Left lobe of liver (tissue), 2 donors: ENCODE measurements at regions not wholly inside any gene's neighbourhood (a gene's known extent, or its start where the extent isn't known, plus 50 kb on each side); places are given as distances from the start of the nearest gene placed in this dataset.
"Not testable (repeated sequence)": the region's sequence is repeated elsewhere in the genome, so short reads cannot be mapped to it uniquely, and the experiment has no call there.

ENCODE experiments used
- ATAC-seq: fragments of 200-7000 bp; cut with Tn5 transposase; one replicate; pipeline ENCODE4 v1.9.1; 2020; ENCODE audit warnings: mild to moderate bottlenecking, moderate library complexity
- DNase-seq: peaks from one replicate; pipeline ENCODE4 v3.0.0-alpha.2; 2020; ENCODE audit warnings: low spot score
- donor health status: DM: no; HTN: no; CAD: no; lungs with moderate emphysema.
- donor health status: DM: no; HTN: yes; CAD: no.

DNA sequence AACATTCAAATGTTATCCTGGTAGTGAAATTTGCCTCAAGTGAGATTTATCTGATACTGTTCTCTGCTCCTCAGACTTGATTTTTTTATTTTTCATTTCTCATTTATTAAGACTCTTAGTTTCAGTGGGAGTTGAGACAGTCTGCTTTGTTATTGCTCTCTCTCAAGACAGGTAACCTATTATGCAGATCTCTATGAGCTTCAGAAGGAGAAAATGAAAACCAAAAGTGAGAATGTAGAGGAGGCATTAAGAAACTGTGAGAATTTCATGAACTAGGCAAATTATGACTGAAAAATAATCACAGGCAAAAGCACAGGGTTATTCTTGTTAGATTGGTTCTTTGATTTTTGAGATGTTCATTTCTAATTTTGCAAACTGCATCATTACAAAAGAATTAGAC lies 290.0 kb upstream of the CHORDC1 start:
- ATAC-seq (no peak), DNase-seq (no peak)

DNA sequence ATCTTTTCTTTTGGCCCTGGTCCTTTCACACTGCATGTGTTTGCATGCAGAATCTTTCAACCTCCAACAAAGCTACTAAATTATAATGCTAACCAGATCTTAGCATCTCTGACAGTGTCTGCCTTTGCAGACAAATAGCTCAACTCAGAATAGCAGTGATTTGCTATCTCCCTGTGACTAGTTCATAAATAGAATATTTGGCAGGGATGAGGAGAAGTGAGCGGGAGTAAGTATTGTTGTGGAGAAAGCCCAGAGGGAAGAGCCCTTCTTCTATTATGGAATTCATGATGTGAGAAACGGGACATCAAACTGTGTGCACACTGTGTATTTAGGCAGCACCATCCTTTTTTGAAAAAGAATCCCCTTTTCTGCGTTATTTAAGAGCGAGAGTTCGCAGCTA lies 288.0 kb upstream of the CHORDC1 start:
- ATAC-seq (no peak), DNase-seq (no peak)

DNA sequence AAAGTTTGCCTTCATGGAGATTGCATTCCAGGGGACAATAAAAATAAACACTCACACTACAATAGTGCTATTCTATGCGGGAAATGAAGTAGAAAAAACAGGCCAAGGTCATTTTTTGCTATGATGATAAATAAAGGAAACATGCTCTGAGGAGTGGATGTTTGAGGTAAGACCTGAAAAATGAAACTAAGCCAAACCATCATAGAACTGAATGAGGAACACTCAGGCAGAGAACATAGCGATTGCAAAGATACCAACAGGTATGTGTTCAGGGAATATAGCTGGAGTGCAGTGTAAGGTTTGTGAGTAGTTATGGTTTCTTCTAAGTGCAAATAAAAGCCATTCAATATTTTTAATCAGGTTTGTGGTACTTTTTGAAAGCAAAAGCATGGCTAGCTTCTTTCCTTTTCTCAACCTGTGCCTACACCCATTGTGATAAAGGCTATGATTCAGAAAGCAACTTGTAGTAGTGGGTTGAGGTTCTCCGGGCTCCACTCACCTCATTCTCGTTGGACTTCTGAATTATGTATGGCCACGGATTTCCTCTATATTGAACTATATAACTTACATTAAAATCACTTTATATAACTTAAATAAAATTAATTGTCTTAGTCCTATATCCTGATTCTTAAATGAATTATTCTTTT lies 278.2 kb upstream of the CHORDC1 start:
- no peak for DNase-seq
- no peak for ATAC-seq

DNA sequence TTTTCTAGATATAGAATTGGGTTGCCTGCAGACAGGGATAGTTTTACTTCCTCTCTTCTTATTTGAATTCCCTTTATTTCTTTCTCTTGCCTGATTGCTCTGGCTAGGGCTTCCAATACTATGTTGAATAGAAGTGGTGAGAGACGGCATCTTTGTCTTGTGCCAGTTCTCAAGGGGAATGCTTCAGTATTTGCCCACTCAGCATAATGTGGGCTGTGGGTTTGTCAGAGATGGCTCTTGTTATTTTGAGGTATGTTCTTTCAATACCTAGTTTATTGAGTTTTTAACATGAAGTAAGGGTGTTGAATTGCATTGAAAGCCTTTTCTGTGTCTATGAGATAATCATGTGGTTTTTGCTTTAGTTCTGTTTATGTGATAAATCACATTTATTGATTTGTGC lies 273.9 kb upstream of the CHORDC1 start:
- DNase-seq (no peak), ATAC-seq (no peak)

DNA sequence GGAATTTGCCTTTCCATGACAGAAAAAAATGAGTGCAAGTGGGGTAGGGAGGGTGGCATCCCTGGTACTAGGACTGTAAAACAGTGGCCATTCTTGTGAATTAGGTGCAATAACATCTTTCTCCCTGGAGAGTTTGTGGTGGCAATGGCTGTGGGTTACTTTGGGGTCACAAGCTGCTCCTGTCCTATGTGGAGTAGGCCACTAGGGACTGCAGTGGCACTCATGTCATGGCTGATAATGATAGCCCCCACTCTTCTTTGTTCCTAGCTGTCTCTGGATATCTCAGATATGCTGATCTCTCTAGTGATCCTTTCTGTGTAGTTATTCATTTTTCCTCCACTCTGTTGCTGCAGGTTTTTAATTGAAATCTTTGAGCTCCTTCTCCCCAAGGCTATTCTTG lies 270.5 kb upstream of the CHORDC1 start:
- DNase-seq, result no peak
- no peak for ATAC-seq

- no peak for ATAC-seq
- DNase-seq, result no peak
Observed at GRCh38 chr11:90491466-90491865, 268.6 kb upstream of the CHORDC1 start.

GRCh38 chr11:90476442-90477007 lies 253.7 kb upstream of the CHORDC1 start:
- peak; percentile 68 for ATAC-seq
- no peak for DNase-seq

GRCh38 chr11:90468923-90469322 lies 246.1 kb upstream of the CHORDC1 start:
- ATAC-seq, result no peak
- DNase-seq, result no peak

DNA sequence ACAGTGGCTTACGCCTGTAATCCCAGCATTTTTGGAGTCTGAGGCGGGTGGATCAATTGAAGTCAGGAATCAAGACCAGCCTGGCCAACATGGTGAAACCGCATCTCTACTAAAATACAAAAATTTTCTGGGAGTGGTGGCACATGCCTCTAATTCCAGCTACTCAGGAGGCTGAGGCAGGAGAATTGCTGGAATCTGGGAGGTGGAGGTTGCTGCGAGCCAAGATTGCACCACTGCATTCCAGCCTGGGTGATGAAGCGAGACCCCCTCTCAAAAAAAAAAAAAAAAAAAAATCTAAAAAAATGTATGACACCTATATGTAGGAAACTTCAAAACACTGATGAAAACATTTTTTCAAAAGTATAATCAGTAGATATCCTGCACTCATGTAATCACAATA lies 242.7 kb upstream of the CHORDC1 start:
- no peak for ATAC-seq
- DNase-seq, result no peak

- DNase-seq, ATAC-seq: not testable (repeated sequence)
Observed at GRCh38 chr11:90455347-90455920, 232.6 kb upstream of the CHORDC1 start.

GRCh38 chr11:90453525-90453924 lies 230.7 kb upstream of the CHORDC1 start:
- no peak for DNase-seq
- ATAC-seq, result no peak

GRCh38 chr11:90449606-90450005 lies 226.8 kb upstream of the CHORDC1 start:
- DNase-seq (no peak), ATAC-seq (no peak)

- DNase-seq (no peak), ATAC-seq (no peak)
Observed at GRCh38 chr11:90448256-90448655, 225.4 kb upstream of the CHORDC1 start.

- DNase-seq (no peak), ATAC-seq (no peak)
Observed at GRCh38 chr11:90447618-90448017, 224.8 kb upstream of the CHORDC1 start.

DNA sequence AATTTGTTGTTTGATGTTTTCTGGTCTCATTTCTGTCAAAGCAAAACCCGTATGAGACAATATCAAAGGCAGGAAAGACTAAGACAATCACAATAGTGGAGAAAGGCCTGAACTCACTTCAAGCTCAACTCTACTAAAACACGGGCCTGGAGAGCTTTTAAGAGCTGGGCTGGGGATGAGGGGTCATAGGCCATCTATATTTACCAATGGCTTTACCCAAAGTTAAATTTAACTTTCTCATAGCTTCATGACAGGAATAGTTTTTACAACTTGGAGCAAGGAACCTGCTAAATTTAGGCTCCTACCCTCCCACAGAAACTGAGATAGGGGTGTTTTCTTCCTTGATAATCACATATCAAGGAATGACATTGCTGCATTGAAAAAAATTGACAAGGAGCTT lies 223.4 kb upstream of the CHORDC1 start:
- ATAC-seq, result no peak

GRCh38 chr11:90438069-90438468 lies 215.2 kb upstream of the CHORDC1 start:
- no peak for ATAC-seq
- no peak for DNase-seq

More for the DNA sequence above, 223.4 kb upstream of the CHORDC1 start:
- DNase-seq, result no peak

DNA sequence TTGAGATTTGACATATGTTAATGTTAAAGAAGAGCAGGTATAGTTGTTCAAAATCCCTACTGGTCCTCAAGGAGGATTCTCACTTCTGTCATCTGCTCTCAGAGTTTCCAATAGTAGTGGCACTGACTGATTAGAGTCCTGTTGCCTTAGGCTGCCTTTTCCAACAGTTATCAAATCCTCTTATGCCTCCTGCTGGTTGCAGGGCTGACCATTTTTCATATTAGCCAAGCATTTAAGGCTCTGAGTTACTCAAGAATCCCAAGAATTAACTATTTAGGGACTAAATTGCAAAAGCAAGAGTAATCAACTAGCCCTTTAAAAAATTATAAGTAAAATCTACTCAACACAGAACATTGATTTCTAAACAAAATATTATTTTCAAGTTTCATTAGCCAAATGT lies 212.0 kb upstream of the CHORDC1 start:
- DNase-seq (peak; percentile 47), ATAC-seq (peak; percentile 96)

DNA sequence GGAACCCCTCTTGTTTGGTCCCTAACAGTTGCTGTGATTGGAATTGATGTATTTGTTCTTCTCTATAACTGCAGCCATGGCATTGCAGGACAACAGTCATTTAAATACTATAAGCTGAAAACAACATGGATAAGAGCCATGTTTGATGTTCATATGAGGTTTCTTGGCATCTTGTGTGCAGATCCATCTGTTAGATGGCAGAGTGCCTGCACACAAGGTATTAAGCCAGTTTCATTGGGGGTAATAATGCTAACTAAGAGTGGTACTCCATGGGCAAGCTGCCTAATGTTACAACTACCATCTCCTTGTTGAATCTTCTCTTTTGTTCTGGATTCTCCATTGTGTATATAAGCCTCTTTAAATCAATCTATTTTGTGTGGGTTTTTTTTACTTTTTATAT lies 206.0 kb upstream of the CHORDC1 start:
- DNase-seq (no peak), ATAC-seq (no peak)

DNA sequence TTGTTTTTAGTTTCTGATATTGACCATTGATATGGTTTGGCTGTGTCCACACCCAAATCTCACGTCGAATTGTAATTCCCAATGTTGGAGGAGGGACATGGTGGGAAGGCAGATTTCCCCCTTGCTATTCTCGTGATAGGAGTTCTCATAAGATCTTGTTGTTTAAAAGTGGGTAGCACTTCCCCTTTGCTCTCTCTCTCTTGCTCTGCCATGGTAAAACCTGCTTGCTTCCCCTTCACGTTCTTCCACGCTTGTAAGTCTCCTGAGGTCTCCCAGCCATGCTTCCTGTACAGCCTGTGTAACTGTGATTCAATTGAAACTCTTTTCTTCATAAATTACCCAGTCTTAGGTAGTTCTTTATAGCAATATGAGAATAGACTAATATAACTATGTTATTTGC lies 203.6 kb upstream of the CHORDC1 start:
- ATAC-seq (no peak), DNase-seq (no peak)

DNA sequence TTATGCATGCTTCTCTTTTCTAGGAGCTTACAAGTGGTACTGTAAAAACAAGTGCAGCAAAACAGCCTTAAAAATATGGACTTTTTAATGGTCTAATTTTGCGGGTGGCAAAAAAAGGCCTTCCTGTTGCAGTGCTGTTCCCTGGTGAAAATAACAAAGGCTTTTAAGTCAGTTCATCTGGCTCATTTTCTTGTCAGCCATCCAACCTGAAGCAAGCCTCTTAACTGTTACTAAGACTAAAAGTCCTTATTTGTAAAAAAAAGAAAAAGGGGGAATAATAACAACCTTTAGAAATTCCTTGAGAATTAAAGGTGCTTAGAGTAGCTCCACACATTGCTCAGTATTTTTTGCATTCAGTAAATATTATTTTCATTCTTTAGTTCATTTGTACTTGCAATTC lies 200.5 kb upstream of the CHORDC1 start:
- no peak for ATAC-seq

GRCh38 chr11:90422787-90423186 lies 199.9 kb upstream of the CHORDC1 start:
- not testable (repeated sequence) for ATAC-seq

More for the DNA sequence above, 200.5 kb upstream of the CHORDC1 start:
- no peak for DNase-seq

DNA sequence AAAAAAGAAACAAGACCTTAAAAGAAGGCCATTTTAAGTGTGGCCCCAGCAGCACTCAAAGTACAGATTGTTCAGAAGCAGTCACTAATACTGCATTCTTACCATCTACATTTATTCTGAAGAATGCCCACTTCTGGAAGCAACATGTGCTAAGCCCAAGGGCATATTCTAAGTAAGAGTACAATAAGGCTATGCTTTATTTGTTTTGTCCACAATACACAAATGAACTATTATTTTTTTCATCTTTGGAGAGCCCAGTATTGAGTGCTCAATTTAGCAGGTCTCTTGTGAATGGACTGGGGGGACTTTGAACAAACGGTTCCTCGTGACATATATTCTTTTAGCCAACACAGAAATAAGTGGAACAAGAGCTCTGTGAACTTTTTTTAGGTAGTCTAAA lies 191.4 kb upstream of the CHORDC1 start:
- ATAC-seq (no peak), DNase-seq (no peak)

More at GRCh38 chr11:90422787-90423186, 199.9 kb upstream of the CHORDC1 start:
- DNase-seq, result not testable (repeated sequence)

DNA sequence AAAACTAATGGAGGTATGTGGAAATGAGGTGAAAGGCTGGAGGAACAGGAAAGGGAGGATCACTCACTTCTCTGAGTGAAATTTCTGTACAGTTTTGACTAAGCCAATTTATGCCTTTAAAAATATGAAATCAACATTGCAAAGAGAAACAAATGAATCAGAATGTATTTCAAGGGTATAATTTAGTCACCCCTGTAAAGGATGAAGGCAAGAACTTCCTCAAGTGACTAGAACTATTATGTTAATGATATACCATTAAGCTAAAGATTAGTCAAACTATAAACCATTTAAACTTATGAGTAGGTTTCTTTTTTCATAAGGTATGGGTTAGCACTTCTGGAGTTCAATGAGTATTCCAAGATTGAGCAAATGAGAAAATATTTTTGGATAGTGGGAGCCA lies 184.5 kb upstream of the CHORDC1 start:
- DNase-seq (no peak), ATAC-seq (no peak)
